GM12874 (cell line): ENCODE measurements at regions not wholly inside any gene's neighbourhood (a gene's known extent, or its start where the extent isn't known, plus 50 kb on each side); places are given as distances from the start of the nearest gene placed in this dataset.

Experiments
- CTCF ChIP-seq: IDR thresholded peaks from 2 replicates; pipeline ENCODE4 v1.5.1; 2011; ENCODE audit warnings: low read depth, mild to moderate bottlenecking, control low read depth, low read length, moderate library complexity; ENCODE audit not compliant: insufficient read depth

- TF ChIP-seq CTCF, result no peak
These were observed 942.1 kb downstream of the KCNJ2 start for GRCh38 chr17:71111460-71111859.

- no peak for TF ChIP-seq CTCF
These were observed 942.6 kb downstream of the KCNJ2 start for GRCh38 chr17:71111934-71112333.

- TF ChIP-seq CTCF, result no peak
These were observed 944.0 kb downstream of the KCNJ2 start for GRCh38 chr17:71113347-71113746.

GRCh38 chr17:71114911-71115668 lies 945.8 kb downstream of the KCNJ2 start:
- no peak for TF ChIP-seq CTCF

GRCh38 chr17:71115669-71115972 lies 946.3 kb downstream of the KCNJ2 start:
- no peak for TF ChIP-seq CTCF

- TF ChIP-seq CTCF, result no peak
These were observed 948.1 kb downstream of the KCNJ2 start for GRCh38 chr17:71117466-71117865.

- no peak for TF ChIP-seq CTCF
These were observed 948.7 kb downstream of the KCNJ2 start for GRCh38 chr17:71118039-71118438.
